T-helper 17 cell (primary cell): ENCODE measurements at regions not wholly inside any gene's neighbourhood (a gene's known extent, or its start where the extent isn't known, plus 50 kb on each side); places are given as distances from the start of the nearest gene placed in this dataset.

Experiments
- ATAC-seq: fragments of 150-1000 bp; cut with Tn5 transposase; 2 replicates; pipeline ENCODE4 v1.10.0; 2021; ENCODE audit warnings: mild to moderate bottlenecking, moderate library complexity
- DNase-seq, 3 donors: peaks; one replicate each; pipeline versions ENCODE4 v3.0.0 to v3.0.0-alpha.2; 2020 to 2021
- H3K9me3 ChIP-seq: one replicate; pipeline ENCODE4 v1.7.0; 2013; ENCODE audit warnings: low read length, mild to moderate bottlenecking; ENCODE audit not compliant: control insufficient read depth, poor library complexity, severe bottlenecking
- H3K27ac Mint-ChIP-seq: one replicate; pipeline ENCODE4 v1.8.0; 2022; ENCODE audit warnings: mild to moderate bottlenecking, moderate library complexity, mixed read lengths
- H3K27me3 Mint-ChIP-seq: one replicate; pipeline ENCODE4 v1.8.0; 2022; ENCODE audit warnings: mixed read lengths
- H3K36me3 Mint-ChIP-seq: one replicate; pipeline ENCODE4 v1.8.0; 2022; ENCODE audit warnings: low read depth, mixed read lengths
- H3K4me1 Mint-ChIP-seq: one replicate; pipeline ENCODE4 v1.8.0; 2022; ENCODE audit warnings: mild to moderate bottlenecking, mixed read lengths
- H3K4me3 Mint-ChIP-seq: one replicate; pipeline ENCODE4 v1.8.0; 2022; ENCODE audit warnings: mild to moderate bottlenecking, moderate library complexity, mixed read lengths

GRCh38 chr1:99176753-99177152, 87.5 kb upstream of the PLPPR4 start:
- H3K9me3 ChIP-seq, result no peaks in the 10 kb centered on the region
- Mint-ChIP-seq H3K4me3 (no peak overlapping the region), H3K36me3 (no peaks in the 10 kb centered on the region), H3K4me1 (no peaks in the 10 kb centered on the region), H3K27ac (no peak overlapping the region), H3K27me3 (peaks cover 13% of the 10 kb centered on the region)
- ATAC-seq (no peak), DNase-seq (no peak)

- Mint-ChIP-seq H3K4me1 (no peaks in the 10 kb centered on the region), H3K27ac (no peak overlapping the region), H3K36me3 (no peaks in the 10 kb centered on the region), H3K4me3 (no peak overlapping the region), H3K27me3 (peaks cover 13% of the 10 kb centered on the region)
- no peaks in the 10 kb centered on the region for H3K9me3 ChIP-seq
- ATAC-seq (no peak), DNase-seq (no peak)
Measured at GRCh38 chr1:99177465-99177864, 86.8 kb upstream of the PLPPR4 start.

GRCh38 chr1:99180343-99180808, 83.9 kb upstream of the PLPPR4 start:
- H3K9me3 ChIP-seq, result no peaks in the 10 kb centered on the region
- Mint-ChIP-seq H3K36me3 (no peaks in the 10 kb centered on the region), H3K4me1 (no peaks in the 10 kb centered on the region), H3K27ac (no peak overlapping the region), H3K27me3 (peaks cover 4% of the 10 kb centered on the region), H3K4me3 (no peak overlapping the region)
- DNase-seq, result peak; percentile 10 to 51 (median 13)
- peak; percentile 91 for ATAC-seq

- ATAC-seq, result no peak
- Mint-ChIP-seq H3K4me3 (no peak overlapping the region), H3K4me1 (no peaks in the 10 kb centered on the region), H3K36me3 (no peaks in the 10 kb centered on the region), H3K27me3 (peaks cover 4% of the 10 kb centered on the region), H3K27ac (no peak overlapping the region)
- no peaks in the 10 kb centered on the region for H3K9me3 ChIP-seq
- no peak for DNase-seq
Measured at GRCh38 chr1:99180915-99181314, 83.4 kb upstream of the PLPPR4 start.

- Mint-ChIP-seq H3K36me3 (no peaks in the 10 kb centered on the region), H3K4me3 (no peak overlapping the region), H3K4me1 (no peaks in the 10 kb centered on the region), H3K27me3 (peaks cover 4% of the 10 kb centered on the region), H3K27ac (no peak overlapping the region)
- ATAC-seq (no peak), DNase-seq (no peak)
- no peaks in the 10 kb centered on the region for H3K9me3 ChIP-seq
Measured at GRCh38 chr1:99181892-99182291, 82.4 kb upstream of the PLPPR4 start.

- Mint-ChIP-seq H3K36me3 (no peaks in the 10 kb centered on the region), H3K27me3 (peaks cover 5% of the 10 kb centered on the region), H3K4me1 (no peaks in the 10 kb centered on the region), H3K4me3 (no peak overlapping the region), H3K27ac (no peak overlapping the region)
- no peak for ATAC-seq
- no peak for DNase-seq
- no peaks in the 10 kb centered on the region for H3K9me3 ChIP-seq
Measured at GRCh38 chr1:99185196-99185595, 79.1 kb upstream of the PLPPR4 start.

- Mint-ChIP-seq H3K4me3 (no peak overlapping the region), H3K27ac (no peak overlapping the region), H3K4me1 (no peaks in the 10 kb centered on the region), H3K27me3 (peaks cover 16% of the 10 kb centered on the region), H3K36me3 (peaks cover 3% of the 10 kb centered on the region)
- no peaks in the 10 kb centered on the region for H3K9me3 ChIP-seq
- DNase-seq (no peak), ATAC-seq (no peak)
Measured at GRCh38 chr1:99193431-99193830, 70.9 kb upstream of the PLPPR4 start.

- DNase-seq (no peak), ATAC-seq (no peak)
- Mint-ChIP-seq H3K27ac (no peak overlapping the region), H3K4me3 (no peak overlapping the region), H3K4me1 (no peaks in the 10 kb centered on the region), H3K27me3 (peaks cover 5% of the 10 kb centered on the region), H3K36me3 (no peaks in the 10 kb centered on the region)
- no peaks in the 10 kb centered on the region for H3K9me3 ChIP-seq
Measured at GRCh38 chr1:99198393-99198792, 65.9 kb upstream of the PLPPR4 start.

- H3K9me3 ChIP-seq, result no peaks in the 10 kb centered on the region
- Mint-ChIP-seq H3K27me3 (no peaks in the 10 kb centered on the region), H3K36me3 (no peaks in the 10 kb centered on the region), H3K4me3 (no peak overlapping the region), H3K27ac (no peak overlapping the region), H3K4me1 (peaks cover 3% of the 10 kb centered on the region)
- no peak for DNase-seq
- no peak for ATAC-seq
Measured at GRCh38 chr1:99207216-99207615, 57.1 kb upstream of the PLPPR4 start.
